DND-41 (cell line): ENCODE measurements at regions not wholly inside any gene's neighbourhood (a gene's known extent, or its start where the extent isn't known, plus 50 kb on each side); places are given as distances from the start of the nearest gene placed in this dataset.

Source experiments
- ATAC-seq: fragments of 200-7000 bp; cut with Tn5 transposase; 3 replicates; pipeline ENCODE4 v1.9.1; 2021; ENCODE audit warnings: low read depth; ENCODE audit not compliant: insufficient read depth
- DNase-seq: peaks from one replicate; pipeline ENCODE4 v3.0.0-alpha.2; 2020
- H2AFZ ChIP-seq: 2 replicates; pipeline ENCODE4 v1.6.0; 2012; ENCODE audit warnings: low read depth, low read length
- H3K27ac ChIP-seq: 2 replicates; pipeline ENCODE4 v1.5.1; 2012; ENCODE audit warnings: low read length, inconsistent platforms
- H3K27me3 ChIP-seq: fragments of 200-600 bp; sonication (generic); 2 replicates; pipeline ENCODE4 v1.6.0; 2012; ENCODE audit warnings: low read length, mild to moderate bottlenecking, inconsistent platforms; ENCODE audit not compliant: insufficient read depth, poor library complexity
- H3K36me3 ChIP-seq: 2 replicates; pipeline ENCODE4 v1.5.1; 2012; ENCODE audit warnings: low read length, inconsistent platforms; ENCODE audit not compliant: insufficient read depth
- H3K4me1 ChIP-seq: 2 replicates; pipeline ENCODE4 v1.5.1; 2012; ENCODE audit warnings: mild to moderate bottlenecking, low read length; ENCODE audit not compliant: insufficient read depth
- H3K4me2 ChIP-seq: 2 replicates; pipeline ENCODE4 v1.6.0; 2012; ENCODE audit warnings: mild to moderate bottlenecking, moderate library complexity, low read length, inconsistent platforms; ENCODE audit not compliant: insufficient read depth
- H3K4me3 ChIP-seq, 2 experiments: fragments of 200-600 bp in 1 of 2; shearing (Covaris generic) in 1 of 2; 2 replicates each; pipeline ENCODE4 v1.5.1; 2012 to 2016; ENCODE audit warnings: inconsistent platforms in 2 of 2, low read length in 2 of 2, mild to moderate bottlenecking in 2 of 2, low read depth in 1 of 2, moderate library complexity in 1 of 2
- H3K79me2 ChIP-seq: 2 replicates; pipeline ENCODE4 v1.6.0; 2012; ENCODE audit warnings: low read length, inconsistent platforms; ENCODE audit not compliant: insufficient read depth
- H3K9ac ChIP-seq: 2 replicates; pipeline ENCODE4 v1.6.0; 2012; ENCODE audit warnings: low read depth, mild to moderate bottlenecking, inconsistent platforms, low read length, moderate library complexity
- H3K9me3 ChIP-seq: 2 replicates; pipeline ENCODE4 v1.5.1; 2012; ENCODE audit warnings: low read length, moderate library complexity, mild to moderate bottlenecking, inconsistent platforms; ENCODE audit not compliant: insufficient read depth, severe bottlenecking
- H4K20me1 ChIP-seq: 2 replicates; pipeline ENCODE4 v1.6.0; 2012; ENCODE audit warnings: low read length; ENCODE audit not compliant: insufficient read depth
- EZH2 ChIP-seq: IDR thresholded peaks from 3 replicates; pipeline ENCODE4 v1.6.1; 2012; ENCODE audit warnings: borderline replicate concordance, low read depth, mild to moderate bottlenecking, moderate library complexity, low read length, inconsistent platforms; ENCODE audit not compliant: severe bottlenecking
- TF ChIP-seq, protein P1 (sequence below): IDR thresholded peaks from 2 replicates; pipeline ENCODE4 v1.5.1; 2012; ENCODE audit warnings: borderline replicate concordance, low read length, moderate library complexity, mild to moderate bottlenecking; ENCODE audit not compliant: poor library complexity, severe bottlenecking; ENCODE audit errors: extremely low read depth

DNA sequence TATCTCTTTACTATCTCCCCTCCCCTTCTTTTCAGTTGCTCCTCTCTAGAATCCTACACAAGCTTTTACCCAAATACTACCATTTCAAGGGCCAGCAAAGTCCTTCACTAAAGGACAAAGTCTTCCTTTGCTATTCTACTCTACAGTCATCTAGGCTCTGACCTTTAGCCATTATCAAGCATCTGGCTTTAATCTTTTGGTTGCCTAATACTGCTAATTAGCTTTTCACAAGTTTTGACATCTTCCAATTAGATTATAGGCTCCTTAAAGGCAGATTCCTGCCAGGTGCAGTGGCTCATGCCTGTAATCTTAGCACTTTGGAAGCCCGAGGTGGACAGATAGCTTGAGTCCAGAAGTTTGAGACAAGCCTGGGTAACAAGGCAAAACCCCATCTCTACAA, 194.4 kb downstream of the SH3BP4 start:
- peaks cover 27% of the 10 kb centered on the region for H3K27me3 ChIP-seq
- no peak overlapping the region for H2AFZ ChIP-seq
- H3K79me2 ChIP-seq, result no peaks in the 10 kb centered on the region
- TF ChIP-seq EZH2, result no peak
- TF ChIP-seq, protein P1, sequence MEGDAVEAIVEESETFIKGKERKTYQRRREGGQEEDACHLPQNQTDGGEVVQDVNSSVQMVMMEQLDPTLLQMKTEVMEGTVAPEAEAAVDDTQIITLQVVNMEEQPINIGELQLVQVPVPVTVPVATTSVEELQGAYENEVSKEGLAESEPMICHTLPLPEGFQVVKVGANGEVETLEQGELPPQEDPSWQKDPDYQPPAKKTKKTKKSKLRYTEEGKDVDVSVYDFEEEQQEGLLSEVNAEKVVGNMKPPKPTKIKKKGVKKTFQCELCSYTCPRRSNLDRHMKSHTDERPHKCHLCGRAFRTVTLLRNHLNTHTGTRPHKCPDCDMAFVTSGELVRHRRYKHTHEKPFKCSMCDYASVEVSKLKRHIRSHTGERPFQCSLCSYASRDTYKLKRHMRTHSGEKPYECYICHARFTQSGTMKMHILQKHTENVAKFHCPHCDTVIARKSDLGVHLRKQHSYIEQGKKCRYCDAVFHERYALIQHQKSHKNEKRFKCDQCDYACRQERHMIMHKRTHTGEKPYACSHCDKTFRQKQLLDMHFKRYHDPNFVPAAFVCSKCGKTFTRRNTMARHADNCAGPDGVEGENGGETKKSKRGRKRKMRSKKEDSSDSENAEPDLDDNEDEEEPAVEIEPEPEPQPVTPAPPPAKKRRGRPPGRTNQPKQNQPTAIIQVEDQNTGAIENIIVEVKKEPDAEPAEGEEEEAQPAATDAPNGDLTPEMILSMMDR, result no peak
- H3K27ac ChIP-seq, result no peak overlapping the region
- no peaks in the 10 kb centered on the region for H3K4me1 ChIP-seq
- no peak overlapping the region for H3K9ac ChIP-seq
- no peak overlapping the region for H3K4me2 ChIP-seq
- DNase-seq (no peak), ATAC-seq (no peak)
- H3K4me3 ChIP-seq, result no peak overlapping the region
- no peaks in the 10 kb centered on the region for H3K9me3 ChIP-seq
- no peaks in the 10 kb centered on the region for H3K36me3 ChIP-seq
- H4K20me1 ChIP-seq, result no peaks in the 10 kb centered on the region

DNA sequence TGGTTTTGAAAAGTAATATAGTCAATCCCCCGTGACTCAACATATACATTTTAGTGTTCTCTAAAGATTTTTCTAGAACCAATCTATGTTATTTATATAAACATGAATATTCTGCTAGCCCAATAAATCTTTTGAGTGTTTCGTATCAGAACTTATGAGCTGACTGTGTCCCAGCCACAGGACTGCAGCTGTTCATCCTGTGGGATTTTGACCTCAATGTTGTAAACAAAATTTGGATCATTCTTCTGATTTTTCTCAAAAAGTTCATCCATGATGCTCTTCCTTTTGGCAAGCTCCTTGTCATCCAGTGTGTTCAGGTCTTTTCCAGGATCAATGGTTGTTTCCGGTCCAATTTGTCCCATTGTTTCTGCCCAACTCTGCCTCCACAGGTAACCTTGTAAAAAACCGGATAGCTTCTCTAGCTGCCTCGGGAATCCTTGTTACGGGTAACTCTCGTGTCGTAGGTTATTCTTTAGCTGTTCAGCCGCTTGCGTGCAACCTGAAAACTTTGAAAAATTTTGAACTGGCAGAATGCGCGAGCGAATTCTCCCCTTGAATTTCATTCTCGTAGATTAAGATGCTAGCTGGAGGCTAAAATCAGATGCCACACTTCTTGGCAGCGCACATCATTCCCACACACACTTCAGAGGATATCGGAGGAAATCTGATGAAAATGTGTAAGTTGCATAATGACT, 195.2 kb downstream of the SH3BP4 start:
- DNase-seq, result no peak
- Histone ChIP-seq H3K36me3 (no peaks in the 10 kb centered on the region), H3K4me1 (no peaks in the 10 kb centered on the region), H3K79me2 (no peaks in the 10 kb centered on the region), H4K20me1 (no peaks in the 10 kb centered on the region), H3K4me3 (no peak overlapping the region), H3K9ac (no peak overlapping the region), H2AFZ (no peak overlapping the region), H3K27me3 (peaks cover 22% of the 10 kb centered on the region), H3K27ac (no peak overlapping the region), H3K4me2 (no peak overlapping the region), H3K9me3 (no peaks in the 10 kb centered on the region)
- ATAC-seq, result no peak
- TF ChIP-seq EZH2, result no peak
- TF ChIP-seq, protein P1, result no peak

DNA sequence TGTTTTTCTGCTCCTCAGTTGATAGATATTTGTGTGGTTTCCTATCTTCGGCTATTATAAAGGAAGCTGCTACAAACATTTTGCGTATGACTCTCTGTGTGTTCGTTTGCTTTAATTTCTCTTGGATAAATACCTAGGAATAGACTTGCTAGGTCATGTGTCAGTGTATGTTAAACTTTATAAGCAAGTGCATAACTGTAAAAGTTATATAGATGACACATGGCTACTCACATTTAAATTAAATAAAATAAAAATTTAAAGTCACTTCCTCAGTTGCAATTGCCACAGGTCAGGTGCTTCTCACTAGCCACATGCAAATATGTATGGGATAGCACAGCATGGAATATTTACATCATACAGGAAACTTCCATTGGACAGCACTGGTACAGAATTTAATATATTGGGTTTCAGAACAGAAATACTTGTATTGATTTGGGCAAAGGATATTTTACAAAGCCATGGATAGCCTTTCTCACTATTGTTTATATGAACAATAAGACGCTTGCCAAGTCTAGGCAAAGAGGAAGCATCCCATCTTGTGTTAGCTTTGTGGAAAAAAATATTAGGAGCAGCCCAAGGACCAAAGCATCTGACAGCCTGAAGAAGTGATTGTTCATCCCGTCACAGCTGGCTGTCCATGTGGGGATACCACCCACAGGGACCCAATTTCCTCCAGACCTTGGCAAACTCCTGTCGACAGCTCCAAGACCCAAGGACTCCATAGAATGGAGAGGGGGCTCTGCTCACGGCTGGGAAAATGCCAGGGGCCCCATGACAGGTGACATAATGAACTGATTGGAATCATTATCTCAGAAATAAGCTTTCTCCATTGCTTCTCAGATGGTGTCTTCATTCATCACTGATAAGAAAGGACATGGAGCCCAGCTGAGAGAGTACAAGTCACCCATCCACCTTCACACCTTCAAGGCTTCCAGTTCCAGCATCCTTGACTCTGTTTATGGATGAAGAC, 196.7 kb downstream of the SH3BP4 start:
- Histone ChIP-seq H3K4me3 (no peak overlapping the region), H3K79me2 (no peaks in the 10 kb centered on the region), H3K4me1 (no peaks in the 10 kb centered on the region), H3K27me3 (peaks cover 18% of the 10 kb centered on the region), H3K27ac (no peak overlapping the region), H3K4me2 (no peak overlapping the region), H4K20me1 (no peaks in the 10 kb centered on the region), H3K36me3 (no peaks in the 10 kb centered on the region), H3K9ac (no peak overlapping the region), H2AFZ (no peak overlapping the region), H3K9me3 (no peaks in the 10 kb centered on the region)
- ATAC-seq (no peak), DNase-seq (no peak)
- TF ChIP-seq, protein P1, result no peak
- no peak for TF ChIP-seq EZH2
